Muscle layer of colon (tissue), 2 donors: ENCODE measurements at regions not wholly inside any gene's neighbourhood (a gene's known extent, or its start where the extent isn't known, plus 50 kb on each side); places are given as distances from the start of the nearest gene placed in this dataset.

Source experiments
- H3K27ac ChIP-seq: one replicate; pipeline ENCODE4 v1.7.0; 2013; ENCODE audit warnings: low read depth, mild to moderate bottlenecking, low read length, moderate library complexity
- H3K27me3 ChIP-seq, 2 donors: one replicate each; pipeline ENCODE4 v1.7.0; 2013; ENCODE audit warnings: low read length in 2 of 2, mild to moderate bottlenecking in 2 of 2; ENCODE audit not compliant: insufficient read depth in 2 of 2, control insufficient read depth in 1 of 2
- H3K36me3 ChIP-seq: one replicate; pipeline ENCODE4 v1.7.0; 2013; ENCODE audit warnings: mild to moderate bottlenecking, low read length; ENCODE audit not compliant: insufficient read depth
- H3K4me1 ChIP-seq: one replicate; pipeline ENCODE4 v1.7.0; 2013; ENCODE audit warnings: mild to moderate bottlenecking, low read length; ENCODE audit not compliant: insufficient read depth
- H3K4me3 ChIP-seq, 2 donors: one replicate each; pipeline ENCODE4 v1.7.0; 2013; ENCODE audit warnings: low read length in 2 of 2, low read depth in 1 of 2, mild to moderate bottlenecking in 1 of 2, moderate library complexity in 1 of 2
- H3K9ac ChIP-seq: one replicate; pipeline ENCODE4 v1.7.0; 2013; ENCODE audit warnings: low read length
- H3K9me3 ChIP-seq: one replicate; pipeline ENCODE4 v1.7.0; 2013; ENCODE audit warnings: mild to moderate bottlenecking, low read length
- donor health status: abdominal sarcoma.
- donor health status: Adenocarcinoma of cecum.

GRCh38 chr1:244318512-244318911 is 133.2 kb downstream of the ADSS2 start:
- no peak overlapping the region for H3K4me3 ChIP-seq
- no peaks in the 10 kb centered on the region for H3K36me3 ChIP-seq
- no peaks in the 10 kb centered on the region for H3K9me3 ChIP-seq
- H3K4me1 ChIP-seq, result no peaks in the 10 kb centered on the region
- H3K27me3 ChIP-seq, result no peaks in the 10 kb centered on the region
- no peak overlapping the region for H3K9ac ChIP-seq
- H3K27ac ChIP-seq, result no peak overlapping the region

DNA sequence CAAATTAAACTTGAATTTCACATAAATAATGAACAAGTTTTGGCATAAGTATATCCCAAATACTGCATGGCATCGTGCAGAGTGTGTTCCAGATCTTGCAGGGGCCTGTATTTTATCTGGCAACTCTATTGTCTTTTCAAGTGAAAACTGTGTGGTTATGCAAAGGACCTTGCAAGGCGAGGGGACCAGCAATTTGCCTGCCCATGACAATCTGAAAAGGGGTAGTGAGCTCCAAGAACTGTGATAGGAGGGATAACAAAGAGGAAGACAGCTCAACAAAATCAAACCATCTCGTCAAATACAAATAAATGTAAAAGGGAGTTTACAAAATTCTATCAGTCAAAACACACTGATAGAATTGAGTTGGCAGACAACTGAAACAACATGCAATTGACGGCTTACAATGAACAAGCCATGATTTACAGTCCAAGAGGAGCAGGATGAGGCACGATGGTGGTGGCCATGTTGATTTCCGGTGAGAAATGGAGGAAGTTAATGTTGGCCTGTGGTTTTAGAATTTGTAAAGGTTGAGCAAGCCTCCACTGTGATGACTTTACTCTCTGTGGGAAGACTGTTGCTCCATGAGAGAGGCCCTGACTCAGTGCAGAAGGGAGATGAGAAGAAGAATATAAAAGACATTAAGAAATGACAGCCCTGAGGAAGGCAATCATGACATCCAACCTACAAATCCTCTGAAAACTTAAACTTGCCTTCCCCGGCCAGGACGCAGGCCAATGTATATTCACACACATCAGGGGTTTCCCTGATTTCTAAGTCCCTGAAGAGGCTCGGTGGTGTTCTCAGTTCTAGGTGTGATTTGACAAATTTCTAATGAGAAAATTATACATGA is 132.2 kb downstream of the ADSS2 start:
- Histone ChIP-seq H3K9ac (no peak overlapping the region), H3K27me3 (no peaks in the 10 kb centered on the region), H3K9me3 (no peaks in the 10 kb centered on the region), H3K4me3 (no peak overlapping the region), H3K27ac (no peak overlapping the region), H3K36me3 (no peaks in the 10 kb centered on the region), H3K4me1 (no peaks in the 10 kb centered on the region)

DNA sequence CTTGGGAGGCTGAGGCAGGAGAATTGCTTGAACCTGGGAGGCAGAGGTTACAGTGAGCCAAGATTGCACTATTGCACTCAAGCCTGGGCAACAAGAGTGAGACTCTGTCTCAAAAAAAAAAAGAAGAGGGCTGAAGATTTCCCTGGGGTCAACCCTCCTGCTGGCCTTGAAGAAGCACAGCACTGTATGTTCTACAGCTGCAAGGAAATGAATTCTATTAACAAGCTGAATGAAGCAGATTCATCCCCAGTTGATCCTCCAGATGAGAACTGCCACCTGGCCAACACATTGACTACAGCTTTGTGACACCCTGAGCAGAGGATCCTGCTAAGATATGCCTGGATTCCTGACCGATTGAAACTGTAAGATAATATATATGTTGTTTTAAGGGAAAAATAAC is 129.5 kb downstream of the ADSS2 start:
- H3K4me3 ChIP-seq, result no peak overlapping the region
- no peaks in the 10 kb centered on the region for H3K27me3 ChIP-seq
- no peak overlapping the region for H3K27ac ChIP-seq
- H3K9ac ChIP-seq, result no peak overlapping the region
- H3K9me3 ChIP-seq, result no peaks in the 10 kb centered on the region
- no peaks in the 10 kb centered on the region for H3K4me1 ChIP-seq
- H3K36me3 ChIP-seq, result no peaks in the 10 kb centered on the region

- Histone ChIP-seq H3K4me3 (no peak overlapping the region), H3K27me3 (no peaks in the 10 kb centered on the region), H3K9me3 (no peaks in the 10 kb centered on the region), H3K27ac (no peak overlapping the region), H3K9ac (no peak overlapping the region), H3K36me3 (no peaks in the 10 kb centered on the region), H3K4me1 (no peaks in the 10 kb centered on the region)
Measured at GRCh38 chr1:244322791-244323521, 128.8 kb downstream of the ADSS2 start.

GRCh38 chr1:244324176-244324883 is 127.4 kb downstream of the ADSS2 start:
- H3K9ac ChIP-seq, result no peak overlapping the region
- H3K36me3 ChIP-seq, result no peaks in the 10 kb centered on the region
- H3K27me3 ChIP-seq, result no peaks in the 10 kb centered on the region
- no peaks in the 10 kb centered on the region for H3K4me1 ChIP-seq
- no peak overlapping the region for H3K4me3 ChIP-seq
- H3K9me3 ChIP-seq, result no peaks in the 10 kb centered on the region
- H3K27ac ChIP-seq, result no peak overlapping the region

DNA sequence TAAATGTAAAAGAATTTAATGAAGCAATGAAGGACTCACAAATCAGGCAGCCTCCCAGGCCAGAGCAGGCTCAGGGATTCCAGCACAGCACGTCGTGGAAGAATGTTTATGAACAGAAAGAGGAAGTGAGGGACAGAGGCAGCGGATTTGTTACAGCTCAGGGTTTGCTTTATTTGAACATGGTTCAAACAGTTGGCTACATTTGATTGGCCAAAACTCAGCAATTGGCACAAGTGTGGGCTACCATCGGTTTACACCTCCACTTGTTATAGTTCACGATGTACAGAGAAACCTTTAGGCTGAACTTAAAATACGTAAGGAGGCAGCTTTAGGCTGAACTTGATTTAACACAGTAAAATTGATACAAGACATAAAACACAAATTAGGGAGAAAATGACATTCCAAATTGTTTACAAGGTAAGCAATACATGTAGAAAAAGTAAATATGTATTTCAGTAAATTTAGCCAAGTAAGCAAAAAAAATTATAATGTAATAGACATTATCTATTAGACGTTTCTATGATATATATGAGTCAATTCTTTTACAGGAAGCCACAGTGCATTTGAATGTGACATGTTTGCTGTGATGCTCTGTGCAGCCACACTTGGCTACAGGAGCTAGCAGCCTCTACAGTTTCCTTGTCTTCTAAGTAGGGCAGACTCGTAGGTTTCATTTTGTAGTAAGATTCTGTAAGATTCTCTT is 126.5 kb downstream of the ADSS2 start:
- H3K4me3 ChIP-seq, result no peak overlapping the region
- no peaks in the 10 kb centered on the region for H3K36me3 ChIP-seq
- no peaks in the 10 kb centered on the region for H3K27me3 ChIP-seq
- no peaks in the 10 kb centered on the region for H3K4me1 ChIP-seq
- no peak overlapping the region for H3K27ac ChIP-seq
- no peak overlapping the region for H3K9ac ChIP-seq
- H3K9me3 ChIP-seq, result no peaks in the 10 kb centered on the region

DNA sequence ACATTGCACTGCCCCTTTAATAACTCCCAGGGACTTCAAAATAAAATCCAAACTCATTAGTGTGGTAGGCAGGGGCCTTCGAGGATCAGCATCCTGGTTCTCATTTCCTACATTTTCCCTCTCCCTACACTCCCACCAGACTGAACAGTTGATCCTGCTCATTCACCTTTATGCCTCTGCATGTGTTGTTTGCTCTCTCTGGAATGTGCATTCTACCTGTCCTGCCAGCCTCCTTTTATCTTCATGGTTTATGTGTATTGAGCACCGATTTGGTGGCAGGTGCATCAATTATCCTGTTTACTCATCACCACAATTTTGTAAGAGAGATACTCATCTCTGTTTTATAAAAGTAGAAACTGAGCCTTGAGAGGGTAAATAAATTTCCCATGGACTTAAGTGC is 125.0 kb downstream of the ADSS2 start:
- Histone ChIP-seq H3K36me3 (no peaks in the 10 kb centered on the region), H3K9ac (no peak overlapping the region), H3K9me3 (no peaks in the 10 kb centered on the region), H3K27me3 (no peaks in the 10 kb centered on the region), H3K4me1 (no peaks in the 10 kb centered on the region), H3K4me3 (no peak overlapping the region), H3K27ac (no peak overlapping the region)

DNA sequence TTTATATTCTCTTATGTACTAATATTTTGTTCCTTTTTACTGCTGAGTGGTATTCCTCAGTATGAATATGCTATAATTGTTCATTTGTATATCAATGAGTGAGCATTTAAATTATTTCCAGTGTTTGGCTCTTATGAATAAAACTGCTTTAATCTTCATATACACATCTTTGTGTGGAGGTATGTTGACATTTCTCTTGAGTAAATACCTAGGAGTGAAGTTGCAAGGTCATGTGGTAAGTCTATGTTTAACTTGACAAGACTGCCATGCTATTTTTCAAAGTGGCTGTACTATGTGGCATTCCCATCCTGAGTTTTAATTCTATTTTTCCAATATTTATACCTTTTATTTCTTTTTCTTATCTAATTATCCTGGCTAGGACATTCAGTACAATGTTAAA is 124.2 kb downstream of the ADSS2 start:
- no peaks in the 10 kb centered on the region for H3K27me3 ChIP-seq

DNA sequence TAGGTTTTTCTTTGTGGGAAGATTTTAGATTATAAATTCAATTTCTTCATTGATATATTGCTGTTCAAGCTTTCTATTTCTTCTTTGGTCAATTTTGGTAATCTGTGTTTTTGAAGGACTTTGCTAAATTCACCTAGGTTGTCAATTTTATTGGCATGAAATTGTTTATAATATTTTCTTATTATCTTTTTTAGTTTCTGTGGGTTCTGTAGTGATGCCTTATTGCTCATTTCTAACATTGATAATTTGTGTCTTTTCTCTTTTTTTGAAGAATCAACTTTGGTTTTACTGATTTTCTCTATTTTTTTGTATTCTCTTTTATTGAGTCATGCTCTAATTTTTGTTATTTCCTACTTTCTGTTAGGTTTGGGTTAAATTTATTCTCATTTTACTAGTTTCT is 123.2 kb downstream of the ADSS2 start:
- Histone ChIP-seq H3K4me1 (no peaks in the 10 kb centered on the region), H3K4me3 (no peak overlapping the region), H3K9ac (no peak overlapping the region), H3K27me3 (no peaks in the 10 kb centered on the region), H3K36me3 (no peaks in the 10 kb centered on the region), H3K9me3 (no peaks in the 10 kb centered on the region), H3K27ac (no peak overlapping the region)

More for the DNA sequence above, 124.2 kb downstream of the ADSS2 start:
- Histone ChIP-seq H3K4me1 (no peaks in the 10 kb centered on the region), H3K4me3 (no peak overlapping the region), H3K27ac (no peak overlapping the region), H3K9ac (no peak overlapping the region), H3K9me3 (no peaks in the 10 kb centered on the region), H3K36me3 (no peaks in the 10 kb centered on the region)

GRCh38 chr1:244329591-244330317 is 122.0 kb downstream of the ADSS2 start:
- Histone ChIP-seq H3K9ac (no peak overlapping the region), H3K36me3 (no peaks in the 10 kb centered on the region), H3K4me3 (no peak overlapping the region), H3K27ac (no peak overlapping the region), H3K27me3 (no peaks in the 10 kb centered on the region), H3K9me3 (no peaks in the 10 kb centered on the region), H3K4me1 (no peaks in the 10 kb centered on the region)

- Histone ChIP-seq H3K36me3 (no peaks in the 10 kb centered on the region), H3K27ac (no peak overlapping the region), H3K4me3 (no peak overlapping the region), H3K9me3 (no peaks in the 10 kb centered on the region), H3K4me1 (no peaks in the 10 kb centered on the region), H3K27me3 (no peaks in the 10 kb centered on the region), H3K9ac (no peak overlapping the region)
Measured at GRCh38 chr1:244330318-244330625, 121.4 kb downstream of the ADSS2 start.
